NOMO-1 treated with DMSO at 0.1 percent for 48 hours (cell line): ENCODE measurements at regions not wholly inside any gene's neighbourhood (a gene's known extent, or its start where the extent isn't known, plus 50 kb on each side); places are given as distances from the start of the nearest gene placed in this dataset.
"Not testable (repeated sequence)": the region's sequence is repeated elsewhere in the genome, so short reads cannot be mapped to it uniquely, and the experiment has no call there.

Experiments used
- DNase-seq: peaks from one replicate; lab custom pipeline; 2025; ENCODE audit not compliant: unreplicated experiment; lab: John Stamatoyannopoulos, UW

- DNase-seq, result no peak
Measured at GRCh38 chr18:25587545-25587944, 235.6 kb upstream of the ZNF521 start.

DNA sequence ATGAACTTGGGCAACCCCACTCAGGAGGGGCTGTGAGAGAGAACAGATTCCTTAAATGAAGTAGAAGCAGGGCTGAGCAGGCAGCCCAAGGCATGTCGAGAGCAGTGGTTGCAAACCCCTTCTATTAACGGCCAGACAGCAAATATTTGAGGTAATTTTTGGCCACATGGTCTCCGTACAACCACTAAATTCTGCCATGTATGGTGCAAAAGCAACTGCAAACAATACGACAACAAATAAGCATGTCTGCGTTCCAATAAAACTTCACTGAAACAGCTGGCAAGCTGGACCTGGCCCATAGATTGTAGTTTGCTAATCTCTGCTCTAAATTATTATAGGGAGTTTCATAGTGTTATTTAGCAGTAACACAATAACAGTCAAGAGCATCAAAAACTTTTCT, 217.0 kb upstream of the ZNF521 start:
- no peak for DNase-seq

DNA sequence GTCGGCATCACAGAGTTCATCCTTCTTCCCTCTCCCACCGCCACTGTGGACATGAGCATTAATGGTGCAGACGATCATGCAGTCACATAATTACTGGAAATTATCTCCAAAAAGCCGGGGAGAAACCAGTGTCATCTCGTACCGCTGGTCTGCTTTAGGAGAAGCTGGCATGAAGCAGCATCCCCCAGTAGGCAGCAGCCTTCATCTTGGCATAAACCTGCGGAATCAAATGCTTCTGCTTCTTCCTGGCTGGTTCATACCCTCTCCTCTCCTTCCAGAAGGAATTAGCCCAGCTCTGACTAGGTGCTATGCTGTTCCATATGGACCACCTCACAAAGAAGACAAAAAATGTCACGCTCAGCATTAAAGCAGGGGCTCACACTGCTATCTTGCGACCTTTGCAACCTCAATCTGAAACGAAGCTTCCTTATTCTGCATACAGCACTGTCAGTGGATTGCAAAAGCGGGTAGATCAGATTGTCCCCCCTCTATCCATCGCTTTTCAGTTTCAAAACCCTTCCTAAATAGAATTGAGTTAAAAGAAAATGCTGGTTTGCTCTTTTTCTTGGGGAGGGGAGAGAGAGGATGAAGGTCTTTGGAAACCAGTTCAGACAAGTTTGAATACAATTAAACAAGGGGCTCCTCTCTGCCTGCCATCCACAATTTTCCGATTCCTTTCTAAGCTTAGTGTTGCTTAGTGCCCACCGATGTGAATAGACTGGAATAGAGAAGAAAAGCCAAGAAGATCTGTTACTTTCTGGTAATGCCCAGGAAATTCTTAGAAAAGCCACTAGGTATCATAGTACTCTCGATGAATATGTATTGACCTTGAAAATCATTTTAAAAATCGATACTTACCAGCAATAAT, 212.1 kb upstream of the ZNF521 start:
- no peak for DNase-seq

GRCh38 chr18:25563346-25563745, 211.4 kb upstream of the ZNF521 start:
- no peak for DNase-seq

DNA sequence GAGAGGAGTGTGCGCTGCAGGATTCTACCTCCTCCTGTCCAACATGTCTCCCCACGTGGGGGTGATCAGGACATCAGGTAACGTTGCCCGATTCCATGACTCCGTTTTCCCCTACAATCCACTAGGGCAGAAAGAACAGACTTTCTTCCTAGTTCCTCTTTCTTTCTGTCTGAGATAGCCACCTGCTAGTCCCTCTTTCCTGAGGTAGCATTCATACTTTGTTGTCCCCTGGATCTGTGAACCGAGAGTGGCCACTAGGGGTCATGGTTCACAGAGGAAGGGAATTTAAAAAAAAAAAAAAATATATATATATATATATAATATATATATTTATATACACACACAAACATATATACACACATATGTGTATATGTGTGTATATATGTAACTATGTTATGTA, 210.0 kb upstream of the ZNF521 start:
- peak; percentile 34 for DNase-seq

DNA sequence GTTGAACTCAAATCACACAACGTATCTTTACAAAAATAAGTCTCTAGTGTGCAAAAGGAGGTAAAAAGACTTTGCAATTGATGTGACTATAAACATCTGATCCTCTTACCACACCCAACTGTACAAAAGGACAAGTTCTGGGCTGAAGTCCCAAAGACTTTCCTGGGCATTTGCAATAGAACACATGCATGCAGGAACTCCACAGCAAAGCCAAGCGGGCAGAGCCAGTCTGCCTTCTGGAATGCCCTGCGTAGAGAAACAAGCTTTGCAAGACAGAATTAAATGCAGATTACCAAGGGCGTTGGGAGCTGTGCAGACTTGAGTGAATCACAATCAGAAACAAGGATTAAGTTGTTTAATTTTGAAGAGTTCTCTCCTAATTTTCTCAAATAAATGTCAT, 208.4 kb upstream of the ZNF521 start:
- DNase-seq, result no peak

GRCh38 chr18:25557011-25557410, 205.0 kb upstream of the ZNF521 start:
- peak; percentile 88 for DNase-seq

DNA sequence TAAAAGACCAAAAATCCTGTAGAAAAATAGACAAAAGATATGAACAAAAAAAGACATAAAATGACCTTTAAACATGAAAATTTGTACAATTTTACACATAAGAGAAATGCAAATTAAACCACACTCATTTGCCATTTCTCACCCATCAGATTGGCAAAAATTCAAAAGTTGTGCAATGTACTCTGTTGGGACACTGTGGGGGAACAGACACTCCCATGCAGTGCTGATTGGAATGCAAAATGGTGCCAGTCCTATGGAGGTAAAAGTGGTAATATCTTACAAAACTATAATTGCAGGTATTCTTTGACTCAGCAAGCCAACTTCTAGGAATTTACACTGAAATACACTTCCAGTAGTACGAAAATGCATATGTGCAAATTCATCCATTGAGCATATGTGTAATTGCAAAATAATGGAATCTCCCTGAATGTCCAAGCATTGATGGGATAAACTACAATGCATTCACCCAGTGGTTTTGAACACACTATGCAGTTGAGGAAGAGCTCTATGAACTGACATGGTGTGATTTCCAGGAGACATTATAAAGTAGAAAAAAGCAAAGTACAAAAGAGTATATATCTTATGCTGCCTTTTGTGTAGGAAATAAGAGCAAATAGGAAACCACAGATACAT, 201.8 kb upstream of the ZNF521 start:
- DNase-seq, result no peak

DNA sequence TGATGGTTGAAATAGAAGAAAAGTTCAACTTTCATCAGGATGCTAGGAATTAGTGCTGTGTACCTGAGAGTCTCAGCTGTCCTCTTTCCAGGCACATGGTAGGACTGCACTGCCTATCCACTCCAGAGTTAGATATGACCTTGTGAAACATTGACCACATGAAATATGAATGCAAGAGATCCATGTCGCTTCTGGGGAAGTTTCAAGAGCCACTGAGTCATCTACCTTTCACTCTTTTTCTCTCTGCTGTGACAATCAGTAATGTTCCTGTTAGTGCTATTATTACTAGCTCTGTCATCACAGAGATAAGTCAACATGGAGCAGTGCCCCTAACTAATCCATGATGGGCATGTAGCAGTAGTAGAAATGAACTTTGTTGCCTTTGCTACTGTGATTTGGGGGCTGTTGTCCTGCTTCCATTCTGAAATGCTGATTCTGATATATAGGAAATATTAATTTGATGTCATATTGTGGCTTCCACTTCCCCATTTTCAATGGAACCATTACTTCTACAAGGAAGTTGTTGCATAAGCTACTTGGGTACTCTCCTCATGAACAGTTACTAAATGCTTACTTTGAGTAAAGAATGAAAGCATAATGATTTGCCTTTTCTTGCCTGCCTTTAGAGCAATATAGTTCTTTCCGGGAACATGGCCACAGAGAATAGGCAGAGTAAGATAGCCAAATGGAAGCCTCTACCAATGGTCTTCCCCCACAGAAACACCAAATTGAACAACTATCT, 192.8 kb upstream of the ZNF521 start:
- DNase-seq, result peak; percentile 85

DNA sequence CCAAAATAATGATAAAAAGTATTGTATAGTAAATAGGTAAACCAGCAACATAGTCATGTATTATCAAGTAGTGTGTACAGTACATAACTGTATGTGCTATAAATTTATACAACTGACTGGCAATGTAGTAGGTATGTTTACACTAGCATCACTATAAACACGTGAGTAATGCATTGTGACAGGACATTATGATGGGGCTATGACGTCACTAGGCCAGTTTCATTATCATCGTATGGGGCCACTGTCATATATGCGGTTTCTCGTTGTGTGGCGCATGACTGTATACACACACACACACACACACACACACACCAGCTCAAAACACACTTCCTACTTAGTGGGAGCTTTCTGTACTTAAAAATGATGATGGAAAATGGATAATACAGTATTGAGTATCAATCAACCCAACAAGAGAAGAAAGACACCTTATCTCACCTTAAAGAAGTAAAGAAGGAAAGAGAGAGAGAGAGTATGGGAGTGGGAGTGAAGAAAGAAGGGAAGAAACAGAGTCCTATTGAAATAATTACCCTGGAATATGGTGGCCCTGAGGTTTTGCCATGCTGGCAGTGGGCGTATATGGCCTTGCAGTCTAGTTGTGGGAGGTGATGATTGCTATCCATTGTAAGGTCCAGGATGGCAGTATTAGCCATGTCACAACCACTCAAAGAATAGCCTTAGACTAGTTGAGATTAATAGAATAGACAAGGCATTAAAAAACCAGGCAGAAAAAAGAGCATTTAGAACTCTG, 186.4 kb upstream of the ZNF521 start:
- no peak for DNase-seq

- no peak for DNase-seq
Measured at GRCh38 chr18:25535495-25535894, 183.5 kb upstream of the ZNF521 start.

- DNase-seq, result no peak
Measured at GRCh38 chr18:25534401-25534800, 182.4 kb upstream of the ZNF521 start.

DNA sequence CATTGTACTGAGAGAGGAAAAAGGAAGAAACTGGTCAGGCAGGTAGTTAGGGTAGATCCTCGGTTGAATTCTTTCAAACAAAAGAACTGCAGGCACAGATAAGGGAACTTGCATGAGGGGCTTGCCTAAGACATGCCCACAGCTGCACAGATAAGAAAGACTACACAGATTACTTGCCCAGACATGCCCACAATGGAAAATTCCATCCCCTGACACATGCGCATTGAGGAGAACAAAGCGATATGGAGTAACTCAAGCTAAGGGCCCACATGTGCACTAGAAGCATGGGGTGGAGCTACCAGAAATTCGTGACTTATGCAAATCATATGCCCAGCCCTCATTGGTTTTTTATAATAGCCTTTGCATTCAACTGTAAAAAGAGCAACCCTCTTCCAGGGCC, 181.3 kb upstream of the ZNF521 start:
- no peak for DNase-seq

DNA sequence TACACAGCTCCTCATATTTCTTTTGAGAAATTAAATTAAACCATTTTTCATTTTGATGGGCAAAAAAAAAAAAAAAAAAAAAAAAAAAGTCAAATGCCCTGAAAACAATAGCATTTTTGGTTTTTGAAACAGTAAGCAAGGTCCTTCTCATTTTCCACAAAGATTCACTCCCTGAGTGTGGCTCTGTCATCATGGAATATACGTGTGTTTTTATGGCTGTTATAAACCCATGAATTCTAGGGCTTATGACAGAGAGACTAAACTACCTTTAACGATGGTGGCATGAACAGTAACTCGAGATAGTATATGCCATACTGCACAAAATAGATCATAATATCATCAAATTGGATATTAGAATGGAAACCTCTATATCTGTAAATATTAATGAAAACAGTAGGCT, 179.2 kb upstream of the ZNF521 start:
- no peak for DNase-seq

- not testable (repeated sequence) for DNase-seq
Measured at GRCh38 chr18:25525789-25526188, 173.8 kb upstream of the ZNF521 start.

GRCh38 chr18:25518716-25519053, 166.7 kb upstream of the ZNF521 start:
- DNase-seq, result peak; percentile 93

DNA sequence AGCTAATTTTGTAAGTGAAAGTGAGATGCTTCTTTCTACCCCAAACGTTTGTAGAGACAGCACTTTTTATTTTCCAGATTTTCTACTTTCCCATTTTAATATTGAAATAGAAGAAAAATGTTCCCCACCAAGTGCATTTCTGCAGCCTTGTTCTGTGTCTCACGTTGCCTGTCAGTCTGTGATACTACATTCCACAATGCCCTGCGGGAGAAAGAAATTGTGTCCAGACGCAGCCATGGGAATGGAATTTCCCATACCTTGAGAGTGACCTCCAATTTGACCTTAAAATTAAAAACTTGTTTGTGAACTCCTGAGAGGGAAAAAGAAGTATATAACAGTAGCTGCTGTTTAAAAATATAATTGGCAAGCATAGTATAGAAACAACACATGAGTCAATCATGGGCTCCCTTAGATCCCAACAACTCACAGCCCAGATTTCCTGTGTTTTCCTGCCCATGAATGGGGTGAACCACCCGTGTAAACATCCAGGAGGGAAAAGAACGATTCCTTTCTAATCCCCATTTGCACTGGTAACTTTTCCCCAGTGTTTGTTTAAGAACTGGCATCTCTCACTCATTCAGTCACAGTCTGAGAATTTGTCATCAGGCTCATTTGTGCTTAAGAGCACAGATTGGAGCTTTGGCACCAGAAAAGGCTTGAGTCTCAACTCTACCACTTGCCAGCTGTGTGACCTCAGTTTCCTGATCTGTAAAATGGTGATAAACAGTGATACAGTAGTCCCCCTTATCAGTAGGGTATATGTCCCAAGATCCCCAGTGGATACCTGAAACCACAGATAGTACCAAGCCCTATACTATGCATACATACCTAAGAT, 166.1 kb upstream of the ZNF521 start:
- DNase-seq, result no peak

- no peak for DNase-seq
Measured at GRCh38 chr18:25516747-25517498, 165.0 kb upstream of the ZNF521 start.

- no peak for DNase-seq
Measured at GRCh38 chr18:25516121-25516520, 164.2 kb upstream of the ZNF521 start.

GRCh38 chr18:25510096-25510495, 158.1 kb upstream of the ZNF521 start:
- DNase-seq, result no peak
